ENCODE measurements at regions not wholly inside any gene's neighbourhood (a gene's known extent, or its start where the extent isn't known, plus 50 kb on each side); places are given as distances from the start of the nearest gene placed in this dataset.
"Not testable (repeated sequence)": the region's sequence is repeated elsewhere in the genome, so short reads cannot be mapped to it uniquely, and the experiment has no call there.

- no peak for DNase-seq (ENCODE audit: low read depth, low spot score)
Observed at GRCh38 chr12:114864837-114865551, 181.0 kb upstream of the TBX3 start.

GRCh38 chr12:114863911-114864310, 179.9 kb upstream of the TBX3 start:
- DNase-seq (ENCODE audit: low read depth, low spot score) = no peak

- DNase-seq (ENCODE audit: low read depth, low spot score) = no peak
Observed at GRCh38 chr12:114860969-114861368, 177.0 kb upstream of the TBX3 start.

DNA sequence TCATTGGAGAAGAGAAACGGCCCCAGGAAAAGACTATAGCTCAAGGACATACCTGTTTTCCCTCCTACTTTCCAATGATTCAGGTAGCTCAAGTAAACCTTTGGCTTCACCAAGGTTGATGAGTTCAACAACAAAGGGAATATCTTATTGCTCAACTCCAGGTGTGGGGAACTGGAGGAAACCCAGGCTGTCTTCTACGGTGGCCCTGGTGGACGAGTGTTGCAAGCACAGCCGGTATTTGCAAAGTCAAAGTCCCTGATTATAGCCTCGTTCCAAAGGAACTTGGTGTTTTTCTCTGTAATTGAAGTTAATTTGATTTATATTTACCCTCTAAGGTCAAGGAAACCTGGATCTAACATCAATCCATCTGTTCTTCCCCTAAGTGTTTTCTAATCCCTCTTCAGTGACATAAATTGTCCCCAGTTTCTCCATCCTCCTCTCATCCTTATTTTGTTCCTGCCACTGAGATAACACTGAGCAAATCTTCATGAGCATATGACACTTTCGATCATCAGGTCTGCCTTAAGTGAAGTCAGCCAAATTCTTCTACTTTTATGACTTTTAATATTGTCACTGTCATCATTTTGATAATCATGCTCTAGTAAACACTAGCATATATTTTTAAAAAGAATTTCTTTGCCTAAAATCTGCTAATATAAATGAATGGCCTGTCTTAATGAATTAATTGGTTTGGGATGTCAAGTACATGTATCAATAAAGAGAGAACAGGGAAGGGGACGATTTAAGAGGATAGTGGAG, 174.6 kb upstream of the TBX3 start:
- DNase-seq (ENCODE audit: low read depth, low spot score) = no peak

- no peak for DNase-seq (ENCODE audit: low read depth, low spot score)
Observed at GRCh38 chr12:114855678-114856077, 171.7 kb upstream of the TBX3 start.

GRCh38 chr12:114852976-114853529, 169.1 kb upstream of the TBX3 start:
- DNase-seq (ENCODE audit: low read depth, low spot score) = no peak

- no peak for DNase-seq (ENCODE audit: low read depth, low spot score)
Observed at GRCh38 chr12:114851981-114852380, 168.0 kb upstream of the TBX3 start.

DNA sequence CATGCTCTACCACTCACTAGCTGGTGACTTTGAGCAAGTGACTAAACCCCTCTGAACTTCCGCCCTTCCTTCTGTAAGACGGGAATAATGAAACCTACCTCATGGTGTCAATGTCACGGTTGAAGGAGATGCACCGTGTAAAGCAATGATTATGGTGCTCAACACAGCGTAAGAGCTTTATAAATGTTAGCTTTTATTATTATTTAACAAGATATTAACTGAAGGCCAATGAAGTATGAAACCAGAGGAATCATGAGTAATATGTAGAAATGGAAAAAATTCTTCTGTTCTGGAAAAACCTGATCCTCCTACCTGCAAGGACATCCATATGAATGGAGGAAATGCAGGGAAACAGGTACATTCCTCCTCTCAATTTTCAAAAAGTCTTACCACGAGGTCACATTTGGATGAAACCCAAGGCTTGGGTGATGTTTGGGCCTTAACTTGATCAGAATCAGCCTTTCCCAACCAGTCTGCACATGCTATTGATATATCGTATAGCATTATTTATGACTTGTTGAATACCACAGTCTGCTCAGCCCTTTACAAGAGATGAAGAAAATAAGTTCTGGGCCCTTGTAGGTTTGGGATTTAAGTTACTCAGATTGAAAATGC, 166.8 kb upstream of the TBX3 start:
- DNase-seq (ENCODE audit: low read depth, low spot score) = no peak

DNA sequence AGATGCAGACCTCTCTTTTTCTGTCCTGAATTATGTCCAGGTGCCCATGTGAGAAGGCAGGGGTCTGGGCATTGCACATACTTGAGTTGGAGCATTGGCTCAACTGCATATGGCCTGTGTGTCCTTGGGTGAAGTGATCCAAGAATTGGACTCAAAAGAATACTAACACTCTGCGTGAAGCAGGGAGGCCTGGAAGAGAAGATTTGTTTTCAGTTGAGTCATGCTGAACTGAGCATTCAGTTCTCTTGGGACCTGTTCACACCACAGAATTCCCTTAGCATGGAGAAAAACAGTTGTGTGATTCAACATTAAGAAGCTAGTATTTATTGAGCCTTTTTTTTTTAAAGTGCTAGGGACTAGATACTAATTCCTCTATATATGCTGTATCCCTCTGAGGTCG, 164.7 kb upstream of the TBX3 start:
- DNase-seq (ENCODE audit: low read depth, low spot score) = peak; percentile 81

GRCh38 chr12:114847441-114848035, 163.6 kb upstream of the TBX3 start:
- no peak for DNase-seq (ENCODE audit: low read depth, low spot score)

DNA sequence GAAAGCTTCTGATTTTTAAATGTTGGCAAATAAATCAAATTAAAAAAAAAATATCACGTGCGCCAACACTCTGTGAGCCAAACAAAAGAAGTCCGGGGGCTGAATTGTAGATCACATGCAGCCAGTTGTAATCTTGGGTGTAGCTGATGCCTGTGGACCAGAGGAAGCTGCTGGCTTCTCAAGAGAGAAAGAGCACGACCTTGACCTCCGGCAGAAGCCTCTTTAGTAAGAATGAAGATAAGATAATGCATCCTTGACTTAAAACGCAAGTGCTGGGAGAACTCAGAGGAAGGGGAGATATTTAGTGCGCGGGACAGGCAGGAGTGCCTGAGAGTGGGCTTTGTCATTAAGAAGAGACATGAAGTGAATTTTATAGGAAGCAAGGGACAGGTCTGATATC, 162.8 kb upstream of the TBX3 start:
- no peak for DNase-seq (ENCODE audit: low read depth, low spot score)

- DNase-seq (ENCODE audit: low read depth, low spot score) = no peak
Observed at GRCh38 chr12:114841557-114842251, 157.7 kb upstream of the TBX3 start.

DNA sequence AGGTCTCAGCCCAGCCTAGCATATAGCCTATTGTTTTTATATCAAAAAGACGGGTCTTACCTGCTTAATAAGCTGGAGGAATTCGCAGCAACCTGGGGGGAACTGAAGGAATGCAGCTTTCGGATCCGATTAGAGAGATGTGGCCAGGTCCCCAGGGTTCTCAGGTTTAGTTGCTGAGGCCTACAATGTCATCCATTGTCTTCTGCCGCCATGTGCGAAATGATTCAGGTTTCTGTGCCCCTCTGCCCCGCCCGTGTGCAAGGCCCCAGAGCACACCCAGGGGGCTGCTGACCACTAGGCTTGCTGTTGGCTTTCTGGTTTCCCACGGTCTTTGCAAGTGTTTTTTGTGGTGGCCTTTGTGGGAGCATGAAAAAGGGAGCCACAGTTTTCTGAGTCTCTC, 154.5 kb upstream of the TBX3 start:
- DNase-seq (ENCODE audit: low read depth, low spot score) = no peak

- no peak for DNase-seq (ENCODE audit: low read depth, low spot score)
Observed at GRCh38 chr12:114836609-114837008, 152.6 kb upstream of the TBX3 start.

GRCh38 chr12:114835031-114835430, 151.1 kb upstream of the TBX3 start:
- no peak for DNase-seq (ENCODE audit: low read depth, low spot score)

DNA sequence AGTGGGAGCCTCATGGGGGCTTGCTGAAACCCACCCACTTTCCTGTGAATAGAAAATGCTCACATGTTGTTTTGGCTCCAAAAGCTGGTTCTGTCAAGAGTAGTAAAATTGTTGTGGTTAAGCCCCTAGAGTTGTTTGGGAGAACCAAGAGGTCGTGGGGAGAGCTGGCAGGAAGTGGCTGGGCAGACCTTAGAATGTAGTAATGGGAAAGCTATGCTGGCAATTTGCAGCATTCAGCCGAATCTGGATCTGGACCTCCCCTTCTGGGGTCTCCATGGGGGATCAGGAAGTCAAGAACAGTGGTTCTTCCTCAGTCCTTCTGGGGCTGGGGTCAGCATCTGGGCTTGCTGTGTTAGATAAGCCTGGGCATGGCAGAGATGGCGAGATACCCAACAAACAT, 150.6 kb upstream of the TBX3 start:
- DNase-seq (ENCODE audit: low read depth, low spot score) = no peak

DNA sequence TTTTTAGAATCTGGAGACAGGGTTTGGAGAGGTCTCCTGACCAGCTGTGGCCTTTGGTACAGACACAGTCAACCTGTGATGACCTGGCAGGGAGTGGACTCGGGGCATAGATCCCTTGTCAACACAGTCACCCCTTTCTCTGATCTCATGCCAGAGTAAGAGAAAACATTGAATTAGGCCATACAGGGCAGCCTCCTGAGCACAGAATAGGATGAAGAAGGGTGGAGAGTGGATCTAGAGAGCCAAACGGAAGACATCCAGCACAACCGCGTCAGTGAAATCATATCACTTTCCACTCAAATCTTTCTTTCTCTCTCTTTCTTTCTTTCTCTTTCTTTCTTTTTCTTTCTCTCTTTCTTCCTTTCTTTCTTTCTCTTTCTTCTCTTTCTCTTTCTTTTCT, 145.9 kb upstream of the TBX3 start:
- DNase-seq (ENCODE audit: low read depth, low spot score) = no peak

DNA sequence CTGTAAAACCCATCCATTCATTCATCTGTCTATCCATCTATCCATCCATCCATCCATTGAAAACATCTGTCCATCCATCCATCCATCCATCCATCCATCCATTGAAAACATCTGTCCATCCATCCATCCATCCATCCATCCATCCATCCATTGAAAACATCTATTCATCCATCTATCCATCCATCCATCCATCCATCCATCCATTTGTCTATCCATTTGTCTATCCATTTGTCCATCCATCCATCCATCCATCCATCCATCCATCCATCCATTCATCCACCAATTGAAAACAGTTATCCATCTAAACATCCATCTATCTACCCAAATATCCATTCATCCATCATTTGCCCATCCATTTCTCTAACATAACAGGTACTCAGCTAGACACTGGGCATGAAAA, 145.3 kb upstream of the TBX3 start:
- DNase-seq (ENCODE audit: low read depth, low spot score) = not testable (repeated sequence)

- no peak for DNase-seq (ENCODE audit: low read depth, low spot score)
Observed at GRCh38 chr12:114827461-114827860, 143.5 kb upstream of the TBX3 start.

DNA sequence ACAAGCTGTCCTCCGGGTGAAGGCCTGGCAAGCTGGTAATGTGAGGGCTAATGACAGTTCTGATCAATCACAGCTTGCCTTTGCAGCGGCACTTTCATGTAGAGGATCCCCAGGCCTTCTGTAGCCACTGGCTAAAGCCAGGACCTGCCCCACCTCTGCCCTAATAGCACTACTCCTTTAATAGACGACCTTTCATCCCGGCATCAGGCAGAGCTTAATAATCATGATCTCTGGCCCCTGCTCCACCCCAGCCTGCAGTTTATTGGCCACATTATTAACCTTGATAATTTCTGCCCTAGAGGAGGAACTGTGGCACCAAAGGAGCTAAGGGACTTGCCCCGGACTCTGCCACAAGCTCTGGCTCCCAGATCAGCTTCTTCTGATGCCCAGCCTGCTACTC, 142.3 kb upstream of the TBX3 start:
- DNase-seq (ENCODE audit: low read depth, low spot score) = no peak

DNA sequence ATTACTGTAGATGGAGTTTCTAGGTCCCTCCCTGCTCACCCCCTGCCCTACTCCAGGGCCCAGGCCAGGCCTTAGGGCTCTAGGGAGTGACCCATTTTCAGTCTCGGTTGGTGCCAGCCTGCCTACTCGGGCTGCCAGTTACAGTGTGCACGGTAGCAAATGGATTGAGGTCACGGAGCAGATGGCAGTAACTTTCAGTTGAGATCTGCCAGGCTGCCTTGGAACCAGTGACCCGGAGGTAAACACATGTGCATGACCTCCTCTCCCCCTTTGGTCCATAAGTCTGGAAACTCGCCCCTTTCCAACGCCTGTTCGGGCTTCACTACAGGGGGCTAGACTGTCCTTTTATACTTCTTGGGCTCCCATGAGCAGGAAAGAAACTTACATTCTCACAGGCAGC, 139.7 kb upstream of the TBX3 start:
- no peak for DNase-seq (ENCODE audit: low read depth, low spot score)

- DNase-seq (ENCODE audit: low read depth, low spot score) = no peak
Observed at GRCh38 chr12:114821570-114821969, 137.6 kb upstream of the TBX3 start.

Measured in smooth muscle cell of the brain vasculature (primary cell).